SU-DHL-6 (cell line): ENCODE measurements at regions not wholly inside any gene's neighbourhood (a gene's known extent, or its start where the extent isn't known, plus 50 kb on each side); places are given as distances from the start of the nearest gene placed in this dataset.
"Not testable (repeated sequence)": the region's sequence is repeated elsewhere in the genome, so short reads cannot be mapped to it uniquely, and the experiment has no call there.

ENCODE experiments used
- CTCF ChIP-seq: fragments of 200-600 bp; sonication (generic); IDR thresholded peaks from one replicate; pipeline ENCODE4 v1.5.1; 2017; ENCODE audit warnings: antibody characterized with exemption, mild to moderate bottlenecking, low read length, moderate library complexity; ENCODE audit not compliant: insufficient read depth, poor library complexity, severe bottlenecking
- EZH2phosphoT487 ChIP-seq: fragments of 200-600 bp; sonication (generic), shearing (Covaris generic); conservative IDR thresholded peaks from 2 replicates; pipeline ENCODE4 v1.6.1; 2018; ENCODE audit warnings: mild to moderate bottlenecking, antibody characterized with exemption, low read length, moderate library complexity, mixed read lengths

- not testable (repeated sequence) for TF ChIP-seq CTCF, EZH2phosphoT487
Observed at GRCh38 chr15:24304747-24305146, 370.8 kb upstream of the NPAP1 start.
